PC-9 (cell line): ENCODE measurements at regions not wholly inside any gene's neighbourhood (a gene's known extent, or its start where the extent isn't known, plus 50 kb on each side); places are given as distances from the start of the nearest gene placed in this dataset.

ENCODE experiments used
- EZH2 ChIP-seq: fragments of 200-600 bp; sonication (generic); IDR thresholded peaks from 2 replicates; pipeline ENCODE4 v1.8.0; 2017; ENCODE audit warnings: antibody characterized with exemption, low read depth
- TF ChIP-seq, protein P1 (sequence below): fragments of 200-600 bp; sonication (generic); conservative IDR thresholded peaks from 2 replicates; pipeline ENCODE4 v1.6.1; 2017; ENCODE audit warnings: mixed run types, antibody characterized with exemption, mild to moderate bottlenecking, moderate library complexity

DNA sequence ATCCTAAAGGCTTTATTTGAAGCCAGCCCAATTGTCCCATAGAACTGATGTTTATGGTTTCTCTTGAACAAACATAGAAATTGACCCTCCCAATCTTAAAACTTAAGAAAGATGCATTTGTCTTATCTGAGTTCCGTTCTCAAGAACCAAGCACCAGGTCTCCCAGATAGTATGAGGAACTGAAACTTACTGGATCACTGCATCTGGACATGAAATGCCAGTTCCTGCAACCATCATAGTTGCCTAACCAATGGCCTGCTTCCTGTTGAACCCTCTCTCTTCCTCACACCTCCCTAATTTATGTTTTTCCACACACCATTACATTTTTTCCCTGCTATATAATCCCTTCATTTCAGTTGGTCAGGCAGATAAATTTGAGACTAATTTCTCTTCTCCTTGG, 478.9 kb downstream of the HTR1A start:
- TF ChIP-seq, protein P1, sequence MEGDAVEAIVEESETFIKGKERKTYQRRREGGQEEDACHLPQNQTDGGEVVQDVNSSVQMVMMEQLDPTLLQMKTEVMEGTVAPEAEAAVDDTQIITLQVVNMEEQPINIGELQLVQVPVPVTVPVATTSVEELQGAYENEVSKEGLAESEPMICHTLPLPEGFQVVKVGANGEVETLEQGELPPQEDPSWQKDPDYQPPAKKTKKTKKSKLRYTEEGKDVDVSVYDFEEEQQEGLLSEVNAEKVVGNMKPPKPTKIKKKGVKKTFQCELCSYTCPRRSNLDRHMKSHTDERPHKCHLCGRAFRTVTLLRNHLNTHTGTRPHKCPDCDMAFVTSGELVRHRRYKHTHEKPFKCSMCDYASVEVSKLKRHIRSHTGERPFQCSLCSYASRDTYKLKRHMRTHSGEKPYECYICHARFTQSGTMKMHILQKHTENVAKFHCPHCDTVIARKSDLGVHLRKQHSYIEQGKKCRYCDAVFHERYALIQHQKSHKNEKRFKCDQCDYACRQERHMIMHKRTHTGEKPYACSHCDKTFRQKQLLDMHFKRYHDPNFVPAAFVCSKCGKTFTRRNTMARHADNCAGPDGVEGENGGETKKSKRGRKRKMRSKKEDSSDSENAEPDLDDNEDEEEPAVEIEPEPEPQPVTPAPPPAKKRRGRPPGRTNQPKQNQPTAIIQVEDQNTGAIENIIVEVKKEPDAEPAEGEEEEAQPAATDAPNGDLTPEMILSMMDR = no peak
- no peak for TF ChIP-seq EZH2
